Body of pancreas (tissue), 4 donors: ENCODE measurements at regions not wholly inside any gene's neighbourhood (a gene's known extent, or its start where the extent isn't known, plus 50 kb on each side); places are given as distances from the start of the nearest gene placed in this dataset.

Experiments used
- ATAC-seq: fragments of 150-250 bp; one replicate; pipeline ENCODE4 v1.9.1; 2016
- DNase-seq, 4 donors: peaks; one replicate each; pipeline ENCODE4 v3.0.0-alpha.2; 2019
- H3K27ac ChIP-seq, 4 donors: fragments of 200-600 bp; sonication (generic); 1 replicate in 3 of 4; 2 replicates in 1 of 4; pipeline versions ENCODE4 v1.5.1 to v1.6.1; 2016 to 2019; ENCODE audit warnings: mild to moderate bottlenecking in 1 of 4, mixed read lengths in 1 of 4, moderate library complexity in 1 of 4
- H3K27me3 ChIP-seq, 2 donors: fragments of 200-600 bp; sonication (generic); one replicate each; pipeline ENCODE4 v1.6.0; 2016; ENCODE audit warnings: mild to moderate bottlenecking in 1 of 2
- H3K36me3 ChIP-seq, 2 donors: fragments of 200-600 bp; sonication (generic); replicated peaks in 1 of 2; 2 replicates each; pipeline ENCODE4 v1.5.1; 2016; ENCODE audit warnings: low read depth in 2 of 2; ENCODE audit not compliant: insufficient read depth in 1 of 2
- H3K4me1 ChIP-seq: fragments of 200-600 bp; sonication (generic); one replicate; pipeline ENCODE4 v1.6.0; 2016
- H3K4me3 ChIP-seq, 2 donors: fragments of 200-600 bp; sonication (generic); 1 replicate in 1 of 2; 2 replicates in 1 of 2; pipeline ENCODE4 v1.5.1; 2016 to 2019
- H3K9me3 ChIP-seq, 3 donors: fragments of 200-600 bp; sonication (generic); 1 replicate in 2 of 3; 2 replicates in 1 of 3; pipeline ENCODE4 v1.5.1; 2016
- POLR2A ChIP-seq, 3 donors: fragments of 450-650 bp; IDR thresholded peaks; one replicate each; pipeline ENCODE4 v1.6.1; 2016; ENCODE audit warnings: antibody characterized with exemption in 3 of 3, mild to moderate bottlenecking in 2 of 3
- WGBS, 2 donors: methylation state at CpG; one replicate each; pipeline ENCODE4 v1.1.5; 2017; 5-methylcytosine and 5-hydroxymethylcytosine counted together
- intact Hi-C: fragments of 100-400 bp; cut with DNase I; formaldehyde crosslinking; loops from one replicate; pipeline ENCODE4 v1.15.1; 2023
- TF ChIP-seq, protein P1 (sequence below), 7 experiments: fragments of 450-650 bp in 4 of 7; fragments of 200-600 bp in 3 of 7; sonication (generic) in 3 of 7; IDR thresholded peaks; one replicate each; pipeline ENCODE4 v1.5.1; 2016 to 2019; ENCODE audit warnings: antibody characterized with exemption in 7 of 7

DNA sequence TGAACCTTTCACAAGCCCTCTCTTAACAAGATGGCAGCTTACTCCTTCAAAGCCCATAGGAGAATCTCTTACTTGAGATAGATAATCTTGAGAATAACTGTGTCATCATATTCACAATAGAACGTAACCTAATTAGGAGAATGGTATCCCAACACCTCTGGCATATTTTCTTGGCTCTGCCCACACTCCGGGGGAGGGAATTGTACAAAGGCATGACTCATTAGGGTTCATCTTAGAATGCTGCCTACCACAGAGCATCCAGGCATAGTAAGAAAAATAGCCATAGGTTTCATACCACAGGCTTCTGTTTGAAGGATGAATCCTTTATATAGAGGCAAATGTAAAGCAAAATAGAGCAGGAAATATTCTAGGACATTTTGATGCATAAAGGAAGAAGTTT is 1100.6 kb upstream of the CITED2 start:
- Histone ChIP-seq H3K27ac (no peak overlapping the region), H3K27me3 (no peaks in the 10 kb centered on the region), H3K4me3 (no peak overlapping the region), H3K9me3 (no peaks in the 10 kb centered on the region), H3K36me3 (no peaks in the 10 kb centered on the region), H3K4me1 (no peaks in the 10 kb centered on the region)
- TF ChIP-seq POLR2A (IDR thresholded peaks at IDR 0.05): no peak
- TF ChIP-seq, protein P1, sequence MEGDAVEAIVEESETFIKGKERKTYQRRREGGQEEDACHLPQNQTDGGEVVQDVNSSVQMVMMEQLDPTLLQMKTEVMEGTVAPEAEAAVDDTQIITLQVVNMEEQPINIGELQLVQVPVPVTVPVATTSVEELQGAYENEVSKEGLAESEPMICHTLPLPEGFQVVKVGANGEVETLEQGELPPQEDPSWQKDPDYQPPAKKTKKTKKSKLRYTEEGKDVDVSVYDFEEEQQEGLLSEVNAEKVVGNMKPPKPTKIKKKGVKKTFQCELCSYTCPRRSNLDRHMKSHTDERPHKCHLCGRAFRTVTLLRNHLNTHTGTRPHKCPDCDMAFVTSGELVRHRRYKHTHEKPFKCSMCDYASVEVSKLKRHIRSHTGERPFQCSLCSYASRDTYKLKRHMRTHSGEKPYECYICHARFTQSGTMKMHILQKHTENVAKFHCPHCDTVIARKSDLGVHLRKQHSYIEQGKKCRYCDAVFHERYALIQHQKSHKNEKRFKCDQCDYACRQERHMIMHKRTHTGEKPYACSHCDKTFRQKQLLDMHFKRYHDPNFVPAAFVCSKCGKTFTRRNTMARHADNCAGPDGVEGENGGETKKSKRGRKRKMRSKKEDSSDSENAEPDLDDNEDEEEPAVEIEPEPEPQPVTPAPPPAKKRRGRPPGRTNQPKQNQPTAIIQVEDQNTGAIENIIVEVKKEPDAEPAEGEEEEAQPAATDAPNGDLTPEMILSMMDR (IDR thresholded peaks at IDR 0.05): no peak
- 87 to 92% methylated on average over 2 of the region's 2 CpGs for WGBS, 2 donors
- ATAC-seq (no peak), DNase-seq (no peak)
- intact Hi-C loops: no loop called here

DNA sequence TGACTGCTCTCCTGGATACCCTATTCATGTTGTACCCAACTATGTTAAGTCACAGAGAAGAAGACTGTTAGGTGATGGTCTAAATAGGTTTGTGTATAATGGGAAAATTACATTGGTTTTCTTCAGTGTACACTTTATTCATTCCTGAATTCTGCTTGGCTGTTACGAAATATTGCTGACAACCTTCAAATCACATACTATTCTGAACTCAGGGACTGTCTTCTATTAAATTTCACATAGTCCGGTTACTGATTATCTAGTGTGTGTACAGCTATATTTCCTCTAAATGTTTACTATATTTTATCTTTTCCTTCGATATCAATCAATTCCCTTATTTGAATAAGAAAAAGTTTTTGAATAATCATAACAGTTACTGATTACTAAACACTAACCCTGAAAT is 1090.3 kb upstream of the CITED2 start:
- ATAC-seq: no peak
- Histone ChIP-seq H3K36me3 (no peaks in the 10 kb centered on the region), H3K27ac (no peak overlapping the region), H3K9me3 (no peaks in the 10 kb centered on the region), H3K4me1 (peaks cover 34% of the 10 kb centered on the region), H3K4me3 (no peak overlapping the region), H3K27me3 (no peaks in the 10 kb centered on the region)
- TF ChIP-seq, protein P1 (IDR thresholded peaks at IDR 0.05): no peak
- TF ChIP-seq POLR2A (IDR thresholded peaks at IDR 0.05): no peak
- 28 to 37% methylated on average over 3 of the region's 3 CpGs for WGBS, 2 donors
- DNase-seq: no peak
- intact Hi-C loops: no loop called here

DNA sequence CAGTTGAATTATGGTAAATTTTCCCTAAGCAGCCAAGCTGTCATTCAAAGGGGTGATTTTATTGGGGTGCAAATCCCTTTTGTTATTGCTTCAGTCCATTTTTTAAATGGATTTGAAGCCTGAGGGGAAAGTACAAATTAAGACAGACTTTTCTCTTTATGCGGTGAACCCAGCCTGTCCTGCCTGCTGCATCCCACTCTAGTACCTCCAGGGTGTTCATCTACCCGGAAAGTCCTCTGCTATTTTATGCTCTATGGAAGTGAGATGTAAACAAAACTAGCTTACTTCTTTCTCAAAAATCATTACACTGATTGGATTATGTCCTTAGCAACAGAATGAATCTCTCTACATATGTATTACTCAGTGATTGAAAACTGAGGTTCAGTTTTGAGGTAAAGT is 1088.9 kb upstream of the CITED2 start:
- no peak for DNase-seq
- Histone ChIP-seq H3K27me3 (no peaks in the 10 kb centered on the region), H3K27ac (peak overlapping the region; percentile 18 to 83 (median 70)), H3K9me3 (no peaks in the 10 kb centered on the region), H3K36me3 (no peaks in the 10 kb centered on the region), H3K4me3 (no peak overlapping the region), H3K4me1 (peaks cover 34% of the 10 kb centered on the region)
- WGBS, 2 donors: 78 to 79% methylated on average over 2 of the region's 2 CpGs
- no peak for TF ChIP-seq POLR2A (IDR thresholded peaks at IDR 0.05)
- TF ChIP-seq, protein P1 (IDR thresholded peaks at IDR 0.05): no peak
- no peak for ATAC-seq
- intact Hi-C loops: no loop called here

DNA sequence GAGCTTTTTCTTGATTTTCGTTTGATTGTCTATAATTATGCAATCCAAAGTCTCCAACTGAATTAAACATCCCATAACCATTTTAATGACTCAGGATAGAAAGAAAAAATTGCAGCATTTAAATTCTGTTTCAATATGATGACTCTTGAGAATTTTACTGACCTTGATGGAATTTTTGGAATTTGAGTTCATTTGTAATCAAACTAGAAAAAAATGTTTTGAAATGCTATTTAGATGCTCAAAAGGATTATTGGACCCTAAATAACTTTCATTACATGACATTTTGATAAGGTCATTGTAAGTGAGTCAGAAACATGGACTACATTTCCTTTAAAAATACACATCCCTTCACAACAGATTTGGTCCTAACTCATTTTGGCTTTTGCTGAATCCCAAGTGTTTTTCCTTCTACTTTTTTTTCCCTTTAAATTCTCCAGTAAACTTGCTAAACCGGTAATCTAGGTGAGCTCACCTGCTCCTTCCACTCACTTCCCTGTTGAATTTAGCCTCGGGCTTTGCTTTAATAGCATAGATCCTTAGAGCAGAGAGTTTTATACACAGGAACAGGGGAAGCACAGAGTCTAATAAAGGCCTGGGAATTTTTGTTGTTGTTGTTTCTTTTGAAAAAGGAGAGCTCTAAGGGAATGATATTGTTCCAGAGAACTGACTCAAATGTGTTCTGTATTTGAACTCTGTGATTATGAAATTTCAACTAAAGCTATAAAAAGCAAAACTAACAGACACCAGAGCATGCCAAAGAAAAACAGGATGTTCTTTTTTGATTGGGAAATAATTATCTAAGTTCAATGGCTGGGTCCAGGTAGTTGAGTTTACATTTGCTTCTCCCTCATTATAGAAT is 1088.2 kb upstream of the CITED2 start:
- DNase-seq (peak; percentile 20 to 48 (median 29)), ATAC-seq (peak; percentile 92)
- no peaks in the 10 kb centered on the region for H3K36me3 ChIP-seq
- peak overlapping the region; percentile 18 to 83 (median 70) for H3K27ac ChIP-seq
- no peaks in the 10 kb centered on the region for H3K27me3 ChIP-seq
- TF ChIP-seq, protein P1 (IDR thresholded peaks at IDR 0.05): no peak
- peak in 2 of 3 donors; percentile 0 to 10 for TF ChIP-seq POLR2A (IDR thresholded peaks at IDR 0.05)
- WGBS, 2 donors: 11 to 13% methylated on average over 3 of the region's 3 CpGs
- H3K4me3 ChIP-seq: no peak overlapping the region
- H3K4me1 ChIP-seq: peaks cover 34% of the 10 kb centered on the region
- intact Hi-C loops: no loop called here
- no peaks in the 10 kb centered on the region for H3K9me3 ChIP-seq

DNA sequence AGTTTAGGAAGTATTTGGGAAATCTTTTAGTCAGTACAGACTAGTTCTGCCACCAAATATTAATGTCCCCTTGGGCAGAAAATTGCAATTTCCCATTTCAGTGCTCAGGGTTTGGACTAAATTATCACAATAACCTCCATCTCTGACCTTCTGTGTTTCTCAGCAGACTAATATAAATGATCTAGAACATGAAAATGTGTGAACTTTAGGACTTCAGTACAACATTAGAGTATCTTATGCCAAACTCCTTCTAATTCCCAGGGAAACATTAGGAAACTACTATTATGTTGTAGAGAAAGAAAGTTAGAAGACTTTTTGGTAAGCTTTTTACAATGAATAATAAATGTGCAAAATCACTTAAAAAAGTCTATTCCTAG is 1087.6 kb upstream of the CITED2 start:
- TF ChIP-seq, protein P1 (IDR thresholded peaks at IDR 0.05): no peak
- H3K4me3 ChIP-seq: no peak overlapping the region
- H3K4me1 ChIP-seq: peaks cover 34% of the 10 kb centered on the region
- ATAC-seq (no peak), DNase-seq (no peak)
- H3K9me3 ChIP-seq: no peaks in the 10 kb centered on the region
- H3K36me3 ChIP-seq: no peaks in the 10 kb centered on the region
- H3K27me3 ChIP-seq: no peaks in the 10 kb centered on the region
- peak overlapping the region in 2 of 4 donors; percentile 80 to 83 for H3K27ac ChIP-seq
- intact Hi-C loops: no loop called here
